Activated CD8-positive, alpha-beta memory T cell treated with anti-CD3 and anti-CD28 coated beads, Interleukin-2, amount 50 U/mL, for 1 hour (primary cell): ENCODE measurements at regions not wholly inside any gene's neighbourhood (a gene's known extent, or its start where the extent isn't known, plus 50 kb on each side); places are given as distances from the start of the nearest gene placed in this dataset.
"Not testable (repeated sequence)": the region's sequence is repeated elsewhere in the genome, so short reads cannot be mapped to it uniquely, and the experiment has no call there.

Experiments used
- DNase-seq: peaks from one replicate; pipeline ENCODE4 v3.0.0-alpha.2; 2020; ENCODE audit errors: extremely low read depth

- DNase-seq = no peak
These were observed 147.4 kb downstream of the ABHD5 start for GRCh38 chr3:43838009-43838758.

GRCh38 chr3:43838877-43839276 is 148.1 kb downstream of the ABHD5 start:
- no peak for DNase-seq

- DNase-seq = no peak
These were observed 152.6 kb downstream of the ABHD5 start for GRCh38 chr3:43843386-43843785.

GRCh38 chr3:43844757-43845156 is 154.0 kb downstream of the ABHD5 start:
- no peak for DNase-seq

DNA sequence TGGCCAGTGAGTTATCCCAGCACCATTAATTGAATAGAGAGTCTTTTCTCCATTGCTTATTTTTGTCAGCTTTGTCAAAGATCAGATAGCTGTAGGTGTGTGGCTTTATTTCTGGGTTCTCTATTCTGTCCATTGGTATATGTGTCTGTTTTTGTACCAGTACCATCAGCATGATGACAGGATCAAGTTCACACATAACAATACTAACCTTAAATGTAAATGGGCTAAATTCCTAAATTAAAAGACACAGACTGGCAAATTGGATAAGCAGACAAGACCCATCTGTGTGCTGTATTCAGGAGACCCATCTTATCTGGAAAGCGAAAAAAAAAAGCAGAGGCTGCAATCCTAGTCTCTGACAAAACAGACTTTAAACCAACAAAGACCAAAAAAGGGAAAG is 154.8 kb downstream of the ABHD5 start:
- not testable (repeated sequence) for DNase-seq

- no peak for DNase-seq
These were observed 161.3 kb downstream of the ABHD5 start for GRCh38 chr3:43852066-43852465.

DNA sequence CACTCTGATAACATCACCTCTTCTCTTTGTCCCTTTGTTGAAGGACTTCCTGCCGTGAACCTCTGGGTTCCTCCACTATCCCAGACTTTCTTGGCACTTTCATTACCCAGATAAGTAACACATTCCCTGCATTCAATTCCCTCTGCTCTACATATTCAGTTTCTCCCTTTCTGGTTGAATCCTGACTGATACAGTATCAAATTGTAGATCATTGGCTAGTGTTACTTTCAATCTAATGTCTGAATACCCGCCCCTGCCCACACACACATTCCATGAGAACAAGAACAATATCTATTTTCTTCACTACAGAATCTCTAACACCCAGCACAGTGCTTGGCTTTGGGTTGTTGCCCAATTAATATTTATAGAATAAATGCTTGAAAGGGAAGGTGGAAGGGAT is 163.5 kb downstream of the ABHD5 start:
- no peak for DNase-seq

- no peak for DNase-seq
These were observed 164.2 kb downstream of the ABHD5 start for GRCh38 chr3:43854916-43855315.

- DNase-seq = no peak
These were observed 165.0 kb downstream of the ABHD5 start for GRCh38 chr3:43855674-43856299.

DNA sequence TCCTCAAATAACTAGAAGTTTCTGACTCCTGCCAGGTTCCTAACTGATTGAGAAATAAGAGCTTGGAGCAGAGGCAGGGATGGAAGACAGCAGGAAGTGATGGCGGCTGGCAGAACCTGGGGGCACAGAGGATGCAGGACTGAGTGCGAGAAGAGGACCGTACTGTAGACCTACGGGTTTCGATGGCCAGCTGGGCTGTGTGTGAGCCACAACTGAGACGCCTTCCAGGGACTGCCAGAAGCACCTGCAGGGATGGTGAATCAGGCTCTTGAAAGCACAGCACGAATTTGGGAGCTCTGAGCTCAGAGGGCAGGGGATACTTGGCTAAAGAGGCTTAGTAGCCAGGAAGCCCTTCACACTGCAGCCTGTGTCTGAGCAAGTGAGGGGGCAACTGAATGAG is 165.6 kb downstream of the ABHD5 start:
- no peak for DNase-seq

DNA sequence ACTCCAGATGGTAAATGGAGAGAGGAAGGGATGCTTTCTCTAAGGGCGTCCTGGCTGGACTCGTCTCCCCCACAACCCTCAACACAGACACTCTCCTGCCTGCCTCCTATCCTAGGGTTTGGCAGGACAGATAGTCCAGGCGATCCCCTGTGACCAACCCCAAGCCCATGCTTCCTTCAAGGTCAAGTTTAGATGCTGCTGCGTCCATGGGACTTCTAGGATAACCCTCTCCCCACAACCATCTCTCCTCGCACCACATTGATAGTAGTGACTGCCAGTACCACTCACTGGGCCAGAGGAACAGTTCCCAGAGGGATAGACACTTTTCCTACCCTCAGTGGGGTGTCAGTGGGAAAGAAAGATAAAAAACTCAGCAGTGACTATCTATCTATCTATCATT is 166.0 kb downstream of the ABHD5 start:
- no peak for DNase-seq

- DNase-seq = no peak
These were observed 166.9 kb downstream of the ABHD5 start for GRCh38 chr3:43857361-43858293.

DNA sequence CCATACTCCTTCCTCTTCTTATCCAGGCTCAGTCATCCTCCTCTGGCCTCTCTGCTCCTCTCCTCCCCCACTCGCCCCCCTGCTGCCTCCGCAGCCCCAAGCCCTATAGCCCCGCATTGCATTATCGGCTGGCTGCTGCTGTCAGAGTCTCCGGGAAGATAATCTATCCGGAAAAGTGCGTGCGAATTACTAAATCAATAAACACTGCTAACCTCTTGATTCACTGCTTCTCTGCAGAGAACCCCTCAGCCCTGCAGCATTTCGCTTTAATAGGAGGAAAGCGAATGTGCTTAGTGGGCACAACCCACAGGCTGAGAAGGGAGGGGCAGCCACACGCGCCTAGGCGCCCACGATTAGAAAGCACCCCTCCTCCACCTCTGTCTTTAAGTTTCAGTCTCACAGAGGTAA is 167.6 kb downstream of the ABHD5 start:
- DNase-seq = no peak

DNA sequence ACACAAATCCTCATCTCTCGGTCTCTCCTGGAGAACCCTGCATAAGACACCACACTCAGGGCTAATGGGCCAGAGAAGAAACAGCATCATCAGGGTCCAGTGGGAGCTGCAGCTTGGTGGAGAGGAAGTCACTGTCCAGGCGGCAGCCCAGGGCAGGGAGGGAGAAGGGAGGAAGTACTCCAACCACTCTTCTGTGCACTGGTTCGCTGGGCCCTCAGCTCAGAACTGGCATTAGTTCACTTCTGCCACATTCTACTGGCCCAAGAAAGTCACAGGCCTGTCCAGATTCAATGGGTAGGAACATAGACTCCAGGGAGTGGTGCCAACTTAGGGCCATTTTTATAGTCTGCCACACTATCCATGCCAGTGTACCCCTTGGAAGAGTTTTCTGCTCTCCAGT is 169.0 kb downstream of the ABHD5 start:
- DNase-seq = no peak

GRCh38 chr3:43861635-43862034 is 170.9 kb downstream of the ABHD5 start:
- no peak for DNase-seq

GRCh38 chr3:43862470-43862869 is 171.7 kb downstream of the ABHD5 start:
- DNase-seq = no peak

- DNase-seq = no peak
These were observed 172.5 kb downstream of the ABHD5 start for GRCh38 chr3:43862992-43863805.

DNA sequence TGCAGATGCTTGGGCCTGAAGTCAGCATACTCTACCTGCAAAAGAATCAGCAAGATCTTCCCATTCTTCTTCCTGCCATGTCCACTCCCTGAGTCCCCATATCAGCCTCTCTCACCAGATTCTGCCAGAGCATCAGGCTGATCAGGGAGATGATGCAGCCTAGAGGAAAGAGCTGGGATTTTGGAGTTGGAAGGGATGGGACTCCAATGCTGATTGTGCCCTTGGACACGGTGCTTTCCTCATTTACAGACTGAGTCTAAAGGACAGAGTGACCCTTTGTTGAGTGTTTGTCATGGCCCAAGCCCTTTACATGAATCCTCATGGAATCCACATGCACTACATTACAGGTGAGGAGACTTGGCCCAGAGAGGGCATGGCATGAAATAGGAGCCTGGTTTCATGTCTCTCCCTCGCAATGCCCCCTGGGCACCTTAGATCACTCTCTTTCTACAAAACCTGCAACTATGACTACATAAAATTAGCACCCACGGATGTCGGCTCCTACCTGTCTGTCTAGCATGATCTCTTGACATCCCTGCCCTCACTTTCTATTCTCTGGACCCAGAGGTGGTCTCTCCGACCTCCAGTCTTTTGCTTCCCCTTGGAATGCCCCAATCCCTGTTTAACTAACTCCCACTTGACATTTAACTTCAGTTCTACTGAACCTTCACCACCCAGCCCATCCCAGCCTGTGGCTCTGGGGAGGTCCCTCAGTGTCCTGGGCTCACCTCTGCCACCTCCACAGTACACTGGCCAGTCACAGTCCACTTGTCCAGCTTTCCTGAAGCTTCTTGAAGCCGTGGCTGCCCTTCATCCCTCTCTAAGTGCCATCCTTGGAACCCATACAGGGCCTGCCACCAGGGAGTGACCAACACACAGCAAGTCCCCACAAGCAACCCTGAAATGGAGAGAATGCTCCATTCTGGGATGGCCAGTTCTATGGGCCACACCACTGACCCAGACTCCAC is 173.5 kb downstream of the ABHD5 start:
- DNase-seq = no peak

GRCh38 chr3:43865351-43865750 is 174.6 kb downstream of the ABHD5 start:
- DNase-seq = no peak

DNA sequence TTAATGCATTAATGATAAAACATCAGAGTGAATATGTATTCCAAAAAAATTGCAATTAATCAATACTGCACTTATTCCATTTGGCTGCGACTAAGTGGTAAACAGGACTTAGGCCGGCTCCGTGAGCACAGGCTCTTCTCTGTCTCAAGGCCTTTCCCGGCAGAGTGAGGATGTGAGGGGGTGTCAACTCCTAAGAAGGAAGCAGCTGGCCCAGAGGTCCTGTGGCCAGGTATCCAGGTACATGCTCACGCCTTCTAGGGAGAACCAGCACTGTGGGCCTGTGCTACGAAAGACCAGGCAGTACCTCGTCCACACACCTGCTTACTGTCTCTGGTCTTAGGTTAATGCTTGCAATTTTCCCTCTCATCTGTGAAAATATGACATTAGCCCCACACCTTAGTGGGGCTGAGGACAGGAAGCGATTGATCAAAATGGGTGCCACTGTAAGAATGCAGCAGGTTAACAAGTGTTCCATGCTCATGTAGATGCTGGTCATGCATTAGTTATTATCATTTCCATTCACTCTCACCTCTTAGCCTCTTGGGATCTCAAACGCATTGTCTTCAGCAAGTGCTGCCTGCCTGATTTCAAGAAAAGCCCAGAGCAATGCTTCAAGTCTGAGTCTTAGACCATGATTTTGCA is 175.3 kb downstream of the ABHD5 start:
- DNase-seq = no peak
